Mucosa of descending colon (tissue), 3 donors: ENCODE measurements at regions not wholly inside any gene's neighbourhood (a gene's known extent, or its start where the extent isn't known, plus 50 kb on each side); places are given as distances from the start of the nearest gene placed in this dataset.

Experiments used
- ATAC-seq: fragments of 200-7000 bp; cut with Tn5 transposase; one replicate; pipeline ENCODE4 v1.9.1; 2020; ENCODE audit warnings: mild to moderate bottlenecking, moderate library complexity
- DNase-seq, 3 donors: peaks; one replicate each; pipeline ENCODE4 v3.0.0-alpha.2; 2020
- H3K36me3 ChIP-seq: fragments of 200-600 bp; one replicate; pipeline ENCODE4 v1.8.0; 2021; ENCODE audit warnings: low read depth, mild to moderate bottlenecking
- H3K4me1 ChIP-seq: fragments of 200-600 bp; one replicate; pipeline ENCODE4 v1.8.0; 2021; ENCODE audit warnings: low read depth, mild to moderate bottlenecking
- H3K4me3 ChIP-seq: fragments of 200-600 bp; one replicate; pipeline ENCODE4 v1.8.0; 2021; ENCODE audit warnings: mild to moderate bottlenecking
- H3K9me3 ChIP-seq: fragments of 200-600 bp; one replicate; pipeline ENCODE4 v1.8.0; 2021; ENCODE audit warnings: mild to moderate bottlenecking
- intact Hi-C, 2 donors: fragments of 100-400 bp; cut with DNase I in 1 of 2; cut with micrococcal nuclease in 1 of 2; formaldehyde crosslinking; loops; one replicate each; pipeline versions ENCODE4 v1.11.0 to v1.11.1; 2022; cut with DNase I, micrococcal nuclease
- TF ChIP-seq, protein P1 (sequence below): fragments of 200-600 bp; IDR thresholded peaks from one replicate; pipeline ENCODE4 v1.8.0; 2022; ENCODE audit warnings: antibody characterized with exemption, mild to moderate bottlenecking
- donor health status: DM: no; HTN: no; CAD: no; lungs with moderate emphysema.
- donor health status: DM: no; HTN: no; CAD: no.
- donor health status: DM: no; HTN: yes; CAD: no.

DNA sequence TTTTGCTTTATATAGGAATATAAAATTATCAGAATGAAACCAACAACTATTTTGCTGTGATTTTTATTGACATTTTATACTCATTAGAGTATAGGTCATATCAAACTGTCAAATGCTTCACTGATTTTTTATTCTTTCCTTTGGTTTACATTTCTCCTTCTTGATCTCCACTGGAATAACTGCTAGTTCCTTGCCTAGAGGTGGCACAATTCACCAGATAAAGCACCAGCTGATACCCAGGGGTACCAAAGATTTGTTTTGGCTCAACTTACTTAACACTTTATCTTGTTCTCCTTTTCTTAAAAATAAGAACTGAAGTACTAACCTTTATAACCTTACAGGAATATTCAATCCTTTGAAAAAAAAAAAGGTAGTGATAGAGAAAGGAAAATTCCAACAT, 725.1 kb upstream of the CHORDC1 start:
- TF ChIP-seq, protein P1, sequence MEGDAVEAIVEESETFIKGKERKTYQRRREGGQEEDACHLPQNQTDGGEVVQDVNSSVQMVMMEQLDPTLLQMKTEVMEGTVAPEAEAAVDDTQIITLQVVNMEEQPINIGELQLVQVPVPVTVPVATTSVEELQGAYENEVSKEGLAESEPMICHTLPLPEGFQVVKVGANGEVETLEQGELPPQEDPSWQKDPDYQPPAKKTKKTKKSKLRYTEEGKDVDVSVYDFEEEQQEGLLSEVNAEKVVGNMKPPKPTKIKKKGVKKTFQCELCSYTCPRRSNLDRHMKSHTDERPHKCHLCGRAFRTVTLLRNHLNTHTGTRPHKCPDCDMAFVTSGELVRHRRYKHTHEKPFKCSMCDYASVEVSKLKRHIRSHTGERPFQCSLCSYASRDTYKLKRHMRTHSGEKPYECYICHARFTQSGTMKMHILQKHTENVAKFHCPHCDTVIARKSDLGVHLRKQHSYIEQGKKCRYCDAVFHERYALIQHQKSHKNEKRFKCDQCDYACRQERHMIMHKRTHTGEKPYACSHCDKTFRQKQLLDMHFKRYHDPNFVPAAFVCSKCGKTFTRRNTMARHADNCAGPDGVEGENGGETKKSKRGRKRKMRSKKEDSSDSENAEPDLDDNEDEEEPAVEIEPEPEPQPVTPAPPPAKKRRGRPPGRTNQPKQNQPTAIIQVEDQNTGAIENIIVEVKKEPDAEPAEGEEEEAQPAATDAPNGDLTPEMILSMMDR: no peak
- no peak for ATAC-seq
- no peak for DNase-seq
- no peak overlapping the region for H3K4me3 ChIP-seq
- peaks cover 15% of the 10 kb centered on the region for H3K9me3 ChIP-seq
- H3K4me1 ChIP-seq: no peaks in the 10 kb centered on the region
- intact Hi-C loops: no loop called here
- H3K36me3 ChIP-seq: no peaks in the 10 kb centered on the region

DNA sequence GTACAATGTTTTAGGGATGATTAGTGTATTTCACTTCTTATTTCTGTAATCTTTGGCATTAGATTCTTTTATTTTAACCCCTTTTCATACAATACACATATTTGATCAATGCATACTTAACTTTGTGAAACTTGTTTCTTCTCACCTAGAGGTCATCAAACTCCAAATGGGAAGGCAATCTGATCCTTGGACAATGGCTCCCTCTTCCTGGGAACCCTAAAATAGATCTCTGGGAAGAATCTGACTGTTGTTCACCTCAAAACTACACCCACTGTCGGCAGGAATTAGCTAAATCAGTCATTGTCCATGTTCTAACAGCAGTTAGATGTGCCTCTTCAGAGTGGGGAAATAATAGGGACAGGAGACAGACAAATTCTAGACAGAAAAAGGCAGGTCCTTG, 707.4 kb upstream of the CHORDC1 start:
- H3K9me3 ChIP-seq: peaks cover 28% of the 10 kb centered on the region
- no peak for ATAC-seq

DNA sequence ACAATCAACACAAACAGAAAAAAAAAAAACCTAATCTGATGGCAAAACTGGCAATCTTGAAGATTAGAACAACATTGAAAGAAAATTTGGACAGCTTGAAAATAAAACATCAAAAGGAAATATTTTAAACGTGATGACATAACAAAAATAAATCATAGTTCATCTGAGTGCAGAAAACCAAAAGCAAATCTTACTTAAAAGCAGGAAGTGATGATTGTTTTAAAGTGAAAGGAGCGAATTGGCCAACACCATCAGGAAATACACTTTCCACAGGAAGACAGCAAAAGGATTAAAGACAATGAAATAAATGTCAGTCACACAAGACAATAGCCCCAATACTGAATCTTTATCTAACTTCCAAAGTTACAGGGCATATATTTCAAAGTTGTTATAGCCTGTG, 696.5 kb upstream of the CHORDC1 start:
- Histone ChIP-seq H3K36me3 (no peaks in the 10 kb centered on the region), H3K9me3 (peaks cover 27% of the 10 kb centered on the region), H3K4me1 (no peaks in the 10 kb centered on the region), H3K4me3 (no peak overlapping the region)
- no peak for DNase-seq
- TF ChIP-seq, protein P1: no peak
- intact Hi-C loops: no loop called here
- ATAC-seq: no peak

More for the DNA sequence above, 707.4 kb upstream of the CHORDC1 start:
- Histone ChIP-seq H3K4me3 (no peak overlapping the region), H3K4me1 (no peaks in the 10 kb centered on the region), H3K36me3 (no peaks in the 10 kb centered on the region)
- intact Hi-C loops: no loop called here
- TF ChIP-seq, protein P1: no peak
- DNase-seq: no peak

DNA sequence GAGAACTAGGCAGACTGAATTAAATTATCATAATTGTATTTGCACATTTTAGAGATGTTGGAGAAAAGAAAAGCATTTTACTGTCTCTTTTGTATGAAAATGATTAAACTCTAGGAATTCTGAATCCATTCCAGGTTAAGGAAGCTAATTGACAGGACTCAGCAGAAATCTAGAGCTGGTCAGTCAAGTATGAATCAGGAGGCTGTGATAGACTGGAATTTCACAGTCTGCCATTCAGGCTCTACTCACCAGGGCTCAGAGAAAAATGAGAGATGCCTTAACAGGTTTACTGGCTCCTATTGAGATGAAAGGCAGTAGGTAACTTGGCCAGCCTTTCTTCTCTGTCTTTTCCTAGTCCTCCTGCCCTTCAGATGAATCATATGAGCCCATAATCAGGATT, 693.9 kb upstream of the CHORDC1 start:
- Histone ChIP-seq H3K9me3 (peaks cover 18% of the 10 kb centered on the region), H3K36me3 (no peaks in the 10 kb centered on the region), H3K4me1 (no peaks in the 10 kb centered on the region), H3K4me3 (no peak overlapping the region)
- DNase-seq (no peak), ATAC-seq (no peak)
- TF ChIP-seq, protein P1: no peak
- intact Hi-C loops: no loop called here

DNA sequence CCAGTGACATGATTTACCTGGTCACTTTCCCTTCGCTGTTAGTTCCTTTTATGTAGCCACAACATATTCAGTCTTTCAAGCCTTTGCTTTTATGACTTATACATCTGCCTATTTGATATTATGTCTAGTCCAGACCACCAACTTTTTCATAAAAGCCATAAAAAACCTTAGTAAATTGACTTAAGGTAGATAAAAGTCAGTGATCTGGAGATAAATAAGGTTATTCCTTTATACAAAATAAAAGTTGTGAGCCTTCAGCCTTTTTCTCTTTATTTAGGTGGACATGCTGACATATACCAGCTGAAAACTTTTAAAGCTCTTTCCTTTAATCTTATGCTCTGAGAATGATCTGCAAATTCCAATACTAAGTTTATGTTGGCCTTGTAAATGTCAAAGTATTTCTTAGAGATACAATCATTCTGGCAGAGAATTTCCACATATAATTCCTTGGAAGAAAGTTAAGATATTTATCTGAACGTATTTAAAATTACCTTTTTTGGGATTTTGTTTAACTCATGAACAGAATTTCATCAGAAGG, 690.4 kb upstream of the CHORDC1 start:
- TF ChIP-seq, protein P1: no peak
- ATAC-seq: no peak
- no peaks in the 10 kb centered on the region for H3K4me1 ChIP-seq
- peaks cover 22% of the 10 kb centered on the region for H3K9me3 ChIP-seq
- no peaks in the 10 kb centered on the region for H3K36me3 ChIP-seq
- H3K4me3 ChIP-seq: no peak overlapping the region
- intact Hi-C loops: no loop called here
- no peak for DNase-seq

DNA sequence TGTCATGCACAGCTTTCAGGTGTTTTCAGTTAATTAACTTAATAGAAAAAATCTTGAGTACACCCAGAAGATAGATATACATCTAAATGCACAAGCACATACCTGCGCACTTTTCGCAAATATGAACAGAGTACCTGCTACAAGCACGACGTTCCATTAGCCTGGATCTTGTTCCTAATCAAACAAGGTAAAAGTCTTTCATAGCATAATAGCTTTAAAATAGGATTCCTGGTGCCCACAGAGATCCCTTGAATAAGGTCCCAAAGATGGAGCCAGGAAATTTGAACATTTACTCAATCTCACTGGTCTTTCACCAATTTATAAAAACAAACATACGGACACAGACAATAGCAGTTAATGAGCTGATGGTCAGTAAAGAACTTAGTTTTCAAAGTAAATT, 689.8 kb upstream of the CHORDC1 start:
- ATAC-seq (no peak), DNase-seq (no peak)
- intact Hi-C loops: no loop called here
- H3K4me1 ChIP-seq: no peaks in the 10 kb centered on the region
- TF ChIP-seq, protein P1: no peak
- peaks cover 22% of the 10 kb centered on the region for H3K9me3 ChIP-seq
- H3K36me3 ChIP-seq: no peaks in the 10 kb centered on the region
- no peak overlapping the region for H3K4me3 ChIP-seq
